DND-41 (cell line): ENCODE measurements at regions not wholly inside any gene's neighbourhood (a gene's known extent, or its start where the extent isn't known, plus 50 kb on each side); places are given as distances from the start of the nearest gene placed in this dataset.
A peak's percentile ranks its signal among the peaks of the same experiment; 100 is the strongest.

Experiments
- ATAC-seq: fragments of 200-7000 bp; cut with Tn5 transposase; 3 replicates; pipeline ENCODE4 v1.9.1; 2021; ENCODE audit warnings: low read depth; ENCODE audit not compliant: insufficient read depth
- DNase-seq: peaks from one replicate; pipeline ENCODE4 v3.0.0-alpha.2; 2020
- H2AFZ ChIP-seq: 2 replicates; pipeline ENCODE4 v1.6.0; 2012; ENCODE audit warnings: low read depth, low read length
- H3K27ac ChIP-seq: 2 replicates; pipeline ENCODE4 v1.5.1; 2012; ENCODE audit warnings: low read length, inconsistent platforms
- H3K27me3 ChIP-seq: fragments of 200-600 bp; sonication (generic); 2 replicates; pipeline ENCODE4 v1.6.0; 2012; ENCODE audit warnings: low read length, mild to moderate bottlenecking, inconsistent platforms; ENCODE audit not compliant: insufficient read depth, poor library complexity
- H3K36me3 ChIP-seq: 2 replicates; pipeline ENCODE4 v1.5.1; 2012; ENCODE audit warnings: low read length, inconsistent platforms; ENCODE audit not compliant: insufficient read depth
- H3K4me1 ChIP-seq: 2 replicates; pipeline ENCODE4 v1.5.1; 2012; ENCODE audit warnings: mild to moderate bottlenecking, low read length; ENCODE audit not compliant: insufficient read depth
- H3K4me2 ChIP-seq: 2 replicates; pipeline ENCODE4 v1.6.0; 2012; ENCODE audit warnings: mild to moderate bottlenecking, moderate library complexity, low read length, inconsistent platforms; ENCODE audit not compliant: insufficient read depth
- H3K4me3 ChIP-seq, 2 experiments: fragments of 200-600 bp in 1 of 2; shearing (Covaris generic) in 1 of 2; 2 replicates each; pipeline ENCODE4 v1.5.1; 2012 to 2016; ENCODE audit warnings: inconsistent platforms in 2 of 2, low read length in 2 of 2, mild to moderate bottlenecking in 2 of 2, low read depth in 1 of 2, moderate library complexity in 1 of 2
- H3K79me2 ChIP-seq: 2 replicates; pipeline ENCODE4 v1.6.0; 2012; ENCODE audit warnings: low read length, inconsistent platforms; ENCODE audit not compliant: insufficient read depth
- H3K9ac ChIP-seq: 2 replicates; pipeline ENCODE4 v1.6.0; 2012; ENCODE audit warnings: low read depth, mild to moderate bottlenecking, inconsistent platforms, low read length, moderate library complexity
- H3K9me3 ChIP-seq: 2 replicates; pipeline ENCODE4 v1.5.1; 2012; ENCODE audit warnings: low read length, moderate library complexity, mild to moderate bottlenecking, inconsistent platforms; ENCODE audit not compliant: insufficient read depth, severe bottlenecking
- H4K20me1 ChIP-seq: 2 replicates; pipeline ENCODE4 v1.6.0; 2012; ENCODE audit warnings: low read length; ENCODE audit not compliant: insufficient read depth
- EZH2 ChIP-seq: IDR thresholded peaks from 3 replicates; pipeline ENCODE4 v1.6.1; 2012; ENCODE audit warnings: borderline replicate concordance, low read depth, mild to moderate bottlenecking, moderate library complexity, low read length, inconsistent platforms; ENCODE audit not compliant: severe bottlenecking
- TF ChIP-seq, protein P1 (sequence below): IDR thresholded peaks from 2 replicates; pipeline ENCODE4 v1.5.1; 2012; ENCODE audit warnings: borderline replicate concordance, low read length, moderate library complexity, mild to moderate bottlenecking; ENCODE audit not compliant: poor library complexity, severe bottlenecking; ENCODE audit errors: extremely low read depth

DNA sequence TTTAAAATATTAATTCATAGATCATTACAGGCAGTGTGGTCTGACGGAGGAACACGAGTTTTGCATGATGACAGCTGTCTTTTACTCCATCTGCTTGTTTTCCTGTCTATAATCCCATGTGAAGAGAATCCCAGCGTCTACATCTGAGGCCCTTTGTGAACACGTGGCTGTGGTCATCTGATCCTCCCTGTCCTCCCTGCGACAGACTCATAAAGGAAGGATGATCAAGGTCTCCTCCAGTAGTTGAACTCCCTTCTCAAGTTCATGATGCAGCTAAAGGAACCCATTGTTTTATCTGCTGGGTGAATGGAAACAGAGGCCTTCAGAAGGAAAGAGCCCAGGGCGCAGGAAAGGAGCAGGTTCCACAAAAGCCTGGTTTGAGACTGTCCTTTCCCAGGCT, 435.8 kb upstream of the JARID2 start:
- ATAC-seq: no peak
- H2AFZ ChIP-seq: 0 out of 2 replicates have a peak overlapping the region, but pooled peaks have one; percentile 56
- H3K4me3 ChIP-seq: no peak overlapping the region
- TF ChIP-seq, protein P1, sequence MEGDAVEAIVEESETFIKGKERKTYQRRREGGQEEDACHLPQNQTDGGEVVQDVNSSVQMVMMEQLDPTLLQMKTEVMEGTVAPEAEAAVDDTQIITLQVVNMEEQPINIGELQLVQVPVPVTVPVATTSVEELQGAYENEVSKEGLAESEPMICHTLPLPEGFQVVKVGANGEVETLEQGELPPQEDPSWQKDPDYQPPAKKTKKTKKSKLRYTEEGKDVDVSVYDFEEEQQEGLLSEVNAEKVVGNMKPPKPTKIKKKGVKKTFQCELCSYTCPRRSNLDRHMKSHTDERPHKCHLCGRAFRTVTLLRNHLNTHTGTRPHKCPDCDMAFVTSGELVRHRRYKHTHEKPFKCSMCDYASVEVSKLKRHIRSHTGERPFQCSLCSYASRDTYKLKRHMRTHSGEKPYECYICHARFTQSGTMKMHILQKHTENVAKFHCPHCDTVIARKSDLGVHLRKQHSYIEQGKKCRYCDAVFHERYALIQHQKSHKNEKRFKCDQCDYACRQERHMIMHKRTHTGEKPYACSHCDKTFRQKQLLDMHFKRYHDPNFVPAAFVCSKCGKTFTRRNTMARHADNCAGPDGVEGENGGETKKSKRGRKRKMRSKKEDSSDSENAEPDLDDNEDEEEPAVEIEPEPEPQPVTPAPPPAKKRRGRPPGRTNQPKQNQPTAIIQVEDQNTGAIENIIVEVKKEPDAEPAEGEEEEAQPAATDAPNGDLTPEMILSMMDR: no peak
- TF ChIP-seq EZH2: no peak
- H3K4me2 ChIP-seq: no peak overlapping the region
- no peaks in the 10 kb centered on the region for H3K4me1 ChIP-seq
- no peaks in the 10 kb centered on the region for H3K27me3 ChIP-seq
- H3K79me2 ChIP-seq: no peaks in the 10 kb centered on the region
- H3K9ac ChIP-seq: no peak overlapping the region
- H3K27ac ChIP-seq: no peak overlapping the region
- no peaks in the 10 kb centered on the region for H3K9me3 ChIP-seq
- H4K20me1 ChIP-seq: no peaks in the 10 kb centered on the region
- DNase-seq: no peak
- no peaks in the 10 kb centered on the region for H3K36me3 ChIP-seq

DNA sequence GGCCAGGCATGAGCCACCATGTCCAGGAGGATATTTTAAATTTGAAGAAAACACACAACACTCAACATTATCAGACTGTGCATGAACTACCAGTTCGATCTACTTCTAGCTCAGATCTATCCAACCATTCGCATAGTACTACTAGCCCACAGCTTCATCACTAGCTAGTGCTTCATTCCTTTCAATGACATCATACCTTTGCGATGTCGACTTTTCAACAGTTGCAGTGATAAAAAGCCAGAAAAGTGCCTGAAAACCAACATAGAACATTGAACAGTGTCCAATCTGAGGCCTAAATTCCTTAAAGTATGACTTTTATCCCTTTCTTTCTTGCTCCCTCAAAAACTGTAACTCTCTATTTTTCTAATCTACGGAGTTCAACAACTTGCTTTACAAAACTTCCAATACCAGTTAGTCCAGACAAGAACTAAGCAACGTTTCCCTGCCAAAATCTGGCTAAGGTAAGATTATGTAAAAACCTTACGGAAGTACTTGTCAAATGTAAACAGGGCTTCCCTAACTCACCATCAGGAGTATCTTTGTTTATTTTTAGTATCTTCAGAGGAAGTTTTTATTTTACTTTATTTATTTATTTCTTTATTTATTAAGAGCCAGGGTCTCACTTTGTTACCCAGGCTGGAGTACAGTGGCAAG, 434.0 kb upstream of the JARID2 start:
- H3K4me2 ChIP-seq: no peak overlapping the region
- ATAC-seq: no peak
- no peak for DNase-seq
- no peaks in the 10 kb centered on the region for H3K4me1 ChIP-seq
- H3K9ac ChIP-seq: no peak overlapping the region
- no peaks in the 10 kb centered on the region for H4K20me1 ChIP-seq
- TF ChIP-seq EZH2: no peak
- TF ChIP-seq, protein P1: no peak
- H3K27ac ChIP-seq: no peak overlapping the region
- no peak overlapping the region for H2AFZ ChIP-seq
- no peaks in the 10 kb centered on the region for H3K79me2 ChIP-seq
- no peaks in the 10 kb centered on the region for H3K36me3 ChIP-seq
- H3K9me3 ChIP-seq: no peaks in the 10 kb centered on the region
- H3K27me3 ChIP-seq: no peaks in the 10 kb centered on the region
- H3K4me3 ChIP-seq: no peak overlapping the region

DNA sequence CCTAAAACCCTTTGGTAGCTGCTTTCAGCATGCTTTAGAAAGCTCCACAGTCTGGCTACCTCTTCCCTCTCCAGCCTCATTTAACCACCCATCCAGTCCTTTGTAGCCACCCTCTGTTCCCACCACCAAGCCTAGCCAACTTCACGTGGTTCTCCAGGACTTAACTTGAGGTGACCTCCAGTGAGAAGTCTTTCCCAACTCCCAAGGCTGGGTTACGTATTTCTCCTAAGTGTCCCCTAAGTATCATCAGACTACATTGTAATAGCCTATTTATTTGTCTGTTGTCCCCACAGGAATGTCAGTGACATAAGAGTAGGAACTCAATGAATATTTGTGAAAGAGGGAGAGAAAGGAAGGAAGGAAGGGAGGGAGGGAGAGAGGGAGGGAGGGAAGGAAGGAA, 431.9 kb upstream of the JARID2 start:
- no peak overlapping the region for H3K9ac ChIP-seq
- no peaks in the 10 kb centered on the region for H3K27me3 ChIP-seq
- DNase-seq (no peak), ATAC-seq (no peak)
- no peaks in the 10 kb centered on the region for H3K9me3 ChIP-seq
- H3K79me2 ChIP-seq: no peaks in the 10 kb centered on the region
- no peaks in the 10 kb centered on the region for H4K20me1 ChIP-seq
- H3K4me1 ChIP-seq: no peaks in the 10 kb centered on the region
- no peak overlapping the region for H3K4me3 ChIP-seq
- H3K4me2 ChIP-seq: no peak overlapping the region
- no peaks in the 10 kb centered on the region for H3K36me3 ChIP-seq
- H3K27ac ChIP-seq: no peak overlapping the region
- TF ChIP-seq, protein P1: no peak
- TF ChIP-seq EZH2: no peak
- H2AFZ ChIP-seq: no peak overlapping the region
